Thymus (tissue), 11 donors: ENCODE measurements at regions not wholly inside any gene's neighbourhood (a gene's known extent, or its start where the extent isn't known, plus 50 kb on each side); places are given as distances from the start of the nearest gene placed in this dataset.

Experiments
- DNase-seq, 9 donors: peaks; one replicate each; pipeline ENCODE4 v3.0.0-alpha.2; 2013; ENCODE audit warnings: low spot score in 9 of 9, low read depth in 6 of 9, missing footprints in 1 of 9
- H3K27ac ChIP-seq, 2 donors: one replicate each; pipeline ENCODE4 v1.5.1; 2013; ENCODE audit warnings: control low read depth in 1 of 2, low read depth in 1 of 2, low read length in 1 of 2, mild to moderate bottlenecking in 1 of 2, moderate library complexity in 1 of 2
- H3K27me3 ChIP-seq, 2 donors: one replicate each; pipeline ENCODE4 v1.5.1; 2013; ENCODE audit warnings: low read length in 1 of 2; ENCODE audit not compliant: control insufficient read depth in 2 of 2, insufficient read depth in 1 of 2
- H3K36me3 ChIP-seq, 2 donors: one replicate each; pipeline ENCODE4 v1.5.1; 2013; ENCODE audit warnings: low read length in 1 of 2, mild to moderate bottlenecking in 1 of 2, moderate library complexity in 1 of 2; ENCODE audit not compliant: control insufficient read depth in 2 of 2, insufficient read depth in 2 of 2
- H3K4me1 ChIP-seq, 2 donors: one replicate each; pipeline ENCODE4 v1.5.1; 2013; ENCODE audit warnings: low read length in 2 of 2; ENCODE audit not compliant: control insufficient read depth in 2 of 2, insufficient read depth in 2 of 2
- H3K4me3 ChIP-seq, 2 donors: one replicate each; pipeline ENCODE4 v1.5.1; 2013; ENCODE audit warnings: low read length in 2 of 2, control low read depth in 1 of 2, mild to moderate bottlenecking in 1 of 2
- H3K9me3 ChIP-seq, 2 donors: one replicate each; pipeline ENCODE4 v1.5.1; 2013; ENCODE audit warnings: low read length in 1 of 2, mild to moderate bottlenecking in 1 of 2; ENCODE audit not compliant: control insufficient read depth in 2 of 2, insufficient read depth in 1 of 2
- WGBS: extraction: QIAGEN DNeasy Blood & Tissue Kit; methylation state at CpG from one replicate; pipeline ENCODE4 v1.1.7; 2013; 5-methylcytosine and 5-hydroxymethylcytosine counted together
- donor health status: healthy.

GRCh38 chr3:16108424-16108823 lies 66.1 kb upstream of the GALNT15 start:
- 94% methylated on average over 2 of the region's 2 CpGs for WGBS
- H3K27ac ChIP-seq = no peak overlapping the region
- no peak for DNase-seq
- no peaks in the 10 kb centered on the region for H3K27me3 ChIP-seq
- H3K36me3 ChIP-seq = no peaks in the 10 kb centered on the region
- H3K9me3 ChIP-seq = no peaks in the 10 kb centered on the region
- H3K4me1 ChIP-seq = no peaks in the 10 kb centered on the region
- no peak overlapping the region for H3K4me3 ChIP-seq

GRCh38 chr3:16109929-16110328 lies 64.6 kb upstream of the GALNT15 start:
- WGBS = 89% methylated on average over 3 of the region's 3 CpGs
- Histone ChIP-seq H3K4me1 (no peaks in the 10 kb centered on the region), H3K9me3 (no peaks in the 10 kb centered on the region), H3K27ac (no peak overlapping the region), H3K4me3 (no peak overlapping the region), H3K27me3 (no peaks in the 10 kb centered on the region), H3K36me3 (no peaks in the 10 kb centered on the region)
- DNase-seq = no peak

- no peak overlapping the region for H3K4me3 ChIP-seq
- no peak overlapping the region for H3K27ac ChIP-seq
- WGBS = 99% methylated on average over 1 of the region's 1 CpG
- no peaks in the 10 kb centered on the region for H3K4me1 ChIP-seq
- no peaks in the 10 kb centered on the region for H3K9me3 ChIP-seq
- H3K27me3 ChIP-seq = no peaks in the 10 kb centered on the region
- no peaks in the 10 kb centered on the region for H3K36me3 ChIP-seq
- no peak for DNase-seq
Measured at GRCh38 chr3:16112910-16113504, 61.5 kb upstream of the GALNT15 start.

- H3K36me3 ChIP-seq = no peaks in the 10 kb centered on the region
- no peaks in the 10 kb centered on the region for H3K9me3 ChIP-seq
- H3K27me3 ChIP-seq = no peaks in the 10 kb centered on the region
- H3K27ac ChIP-seq = no peak overlapping the region
- 82% methylated on average over 3 of the region's 3 CpGs for WGBS
- no peaks in the 10 kb centered on the region for H3K4me1 ChIP-seq
- H3K4me3 ChIP-seq = no peak overlapping the region
- no peak for DNase-seq
Measured at GRCh38 chr3:16113704-16114103, 60.8 kb upstream of the GALNT15 start.

- Histone ChIP-seq H3K9me3 (no peaks in the 10 kb centered on the region), H3K4me1 (no peaks in the 10 kb centered on the region), H3K27ac (no peak overlapping the region), H3K27me3 (no peaks in the 10 kb centered on the region), H3K36me3 (no peaks in the 10 kb centered on the region), H3K4me3 (no peak overlapping the region)
- WGBS = 93% methylated on average over 2 of the region's 2 CpGs
- DNase-seq = no peak
Measured at GRCh38 chr3:16114429-16114828, 60.1 kb upstream of the GALNT15 start.

- no peak for DNase-seq
- Histone ChIP-seq H3K27ac (no peak overlapping the region), H3K27me3 (no peaks in the 10 kb centered on the region), H3K36me3 (no peaks in the 10 kb centered on the region), H3K4me3 (no peak overlapping the region), H3K4me1 (no peaks in the 10 kb centered on the region), H3K9me3 (no peaks in the 10 kb centered on the region)
- WGBS = 93% methylated on average over 3 of the region's 3 CpGs
Measured at GRCh38 chr3:16114930-16115329, 59.5 kb upstream of the GALNT15 start.

GRCh38 chr3:16118396-16118795 lies 56.1 kb upstream of the GALNT15 start:
- H3K36me3 ChIP-seq = no peaks in the 10 kb centered on the region
- no peaks in the 10 kb centered on the region for H3K27me3 ChIP-seq
- H3K4me3 ChIP-seq = no peak overlapping the region
- DNase-seq = no peak
- H3K4me1 ChIP-seq = no peaks in the 10 kb centered on the region
- H3K9me3 ChIP-seq = no peaks in the 10 kb centered on the region
- 96% methylated on average over 9 of the region's 9 CpGs for WGBS
- H3K27ac ChIP-seq = no peak overlapping the region

GRCh38 chr3:16119887-16120286 lies 54.6 kb upstream of the GALNT15 start:
- Histone ChIP-seq H3K27ac (no peak overlapping the region), H3K27me3 (no peaks in the 10 kb centered on the region), H3K9me3 (no peaks in the 10 kb centered on the region), H3K36me3 (no peaks in the 10 kb centered on the region), H3K4me1 (no peaks in the 10 kb centered on the region), H3K4me3 (no peak overlapping the region)
- no peak for DNase-seq

GRCh38 chr3:16121391-16121790 lies 53.1 kb upstream of the GALNT15 start:
- Histone ChIP-seq H3K27me3 (no peaks in the 10 kb centered on the region), H3K4me3 (no peak overlapping the region), H3K9me3 (no peaks in the 10 kb centered on the region), H3K4me1 (no peaks in the 10 kb centered on the region), H3K27ac (no peak overlapping the region), H3K36me3 (no peaks in the 10 kb centered on the region)
- no peak for DNase-seq
- WGBS = 70% methylated on average over 1 of the region's 1 CpG

- Histone ChIP-seq H3K27me3 (no peaks in the 10 kb centered on the region), H3K4me1 (no peaks in the 10 kb centered on the region), H3K9me3 (no peaks in the 10 kb centered on the region), H3K4me3 (no peak overlapping the region), H3K27ac (no peak overlapping the region), H3K36me3 (no peaks in the 10 kb centered on the region)
- DNase-seq = no peak
- WGBS = 93% methylated on average over 2 of the region's 2 CpGs
Measured at GRCh38 chr3:16122155-16122554, 52.3 kb upstream of the GALNT15 start.
